ENCODE measurements at regions not wholly inside any gene's neighbourhood (a gene's known extent, or its start where the extent isn't known, plus 50 kb on each side); places are given as distances from the start of the nearest gene placed in this dataset.

DNA sequence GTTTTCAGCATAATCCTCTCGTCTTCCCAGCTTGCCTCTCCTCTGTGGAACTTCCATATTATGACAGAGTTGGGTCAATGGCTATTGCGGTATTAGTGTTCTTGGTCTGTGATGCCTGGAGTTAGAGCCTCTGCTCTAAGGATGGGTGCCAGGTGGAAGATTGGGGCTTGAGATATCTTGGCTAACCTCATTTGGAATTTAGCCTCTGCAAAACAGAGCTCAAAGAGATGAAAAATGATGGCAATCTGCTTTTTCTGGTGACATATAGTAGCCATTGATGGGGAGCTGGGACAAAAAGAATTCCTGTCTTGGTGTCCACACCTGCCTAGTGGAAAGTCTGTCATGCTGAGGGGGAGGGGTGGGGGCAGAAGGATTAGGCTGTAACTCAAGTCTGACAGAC is 152.1 kb downstream of the RPL10L start:
- ChIA-PET CTCF (no interaction called here), POLR2A (no interaction called here)
- Histone ChIP-seq H3K27me3 (ENCODE audit: control insufficient read depth, insufficient read depth, low read length) (no peaks in the 10 kb centered on the region), H3K9me3 (ENCODE audit: control insufficient read depth, insufficient read depth, low read length) (peaks cover 9% of the 10 kb centered on the region; the same call in 1 of the 2 replicates), H3K4me3 (ENCODE audit: low read depth, low read length) (no peak overlapping the region), H3K27ac (ENCODE audit: low read depth, low read length) (no peak overlapping the region)
- TF ChIP-seq, protein P1, sequence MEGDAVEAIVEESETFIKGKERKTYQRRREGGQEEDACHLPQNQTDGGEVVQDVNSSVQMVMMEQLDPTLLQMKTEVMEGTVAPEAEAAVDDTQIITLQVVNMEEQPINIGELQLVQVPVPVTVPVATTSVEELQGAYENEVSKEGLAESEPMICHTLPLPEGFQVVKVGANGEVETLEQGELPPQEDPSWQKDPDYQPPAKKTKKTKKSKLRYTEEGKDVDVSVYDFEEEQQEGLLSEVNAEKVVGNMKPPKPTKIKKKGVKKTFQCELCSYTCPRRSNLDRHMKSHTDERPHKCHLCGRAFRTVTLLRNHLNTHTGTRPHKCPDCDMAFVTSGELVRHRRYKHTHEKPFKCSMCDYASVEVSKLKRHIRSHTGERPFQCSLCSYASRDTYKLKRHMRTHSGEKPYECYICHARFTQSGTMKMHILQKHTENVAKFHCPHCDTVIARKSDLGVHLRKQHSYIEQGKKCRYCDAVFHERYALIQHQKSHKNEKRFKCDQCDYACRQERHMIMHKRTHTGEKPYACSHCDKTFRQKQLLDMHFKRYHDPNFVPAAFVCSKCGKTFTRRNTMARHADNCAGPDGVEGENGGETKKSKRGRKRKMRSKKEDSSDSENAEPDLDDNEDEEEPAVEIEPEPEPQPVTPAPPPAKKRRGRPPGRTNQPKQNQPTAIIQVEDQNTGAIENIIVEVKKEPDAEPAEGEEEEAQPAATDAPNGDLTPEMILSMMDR (IDR thresholded peaks at IDR 0.05; ENCODE audit: low read depth, low read length) = no peak
- no peak for DNase-seq (ENCODE audit: low read depth, low spot score)

DNA sequence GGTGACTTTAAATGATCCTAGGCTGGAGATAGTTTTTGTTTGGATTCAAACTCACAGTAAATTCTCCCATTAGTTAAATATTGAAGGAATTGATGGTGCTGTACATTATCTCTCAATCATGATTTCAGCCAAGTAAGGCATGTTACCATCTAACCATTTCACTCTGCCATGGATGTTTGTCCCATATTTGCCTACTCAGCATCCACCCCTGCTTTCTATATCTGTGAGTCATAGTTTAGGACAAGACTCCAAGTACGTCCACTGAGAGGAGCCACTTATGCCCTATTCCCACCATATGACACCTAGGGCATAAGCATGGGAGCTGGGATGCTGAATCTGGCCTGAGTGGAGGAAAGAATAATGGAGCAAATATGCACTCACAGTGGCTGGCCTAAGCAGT is 155.2 kb downstream of the RPL10L start:
- CTCF ChIA-PET = no interaction called here

GRCh38 chr14:46490238-46490685 is 161.3 kb downstream of the RPL10L start:
- Histone ChIP-seq H3K27me3 (ENCODE audit: control insufficient read depth, insufficient read depth, low read length) (no peaks in the 10 kb centered on the region), H3K4me3 (ENCODE audit: low read depth, low read length) (no peak overlapping the region), H3K27ac (ENCODE audit: low read depth, low read length) (no peak overlapping the region), H3K9me3 (ENCODE audit: control insufficient read depth, insufficient read depth, low read length) (peaks cover 5% of the 10 kb centered on the region; the same call in 1 of the 2 replicates)
- CTCF ChIA-PET = no interaction called here
- TF ChIP-seq, protein P1 (IDR thresholded peaks at IDR 0.05; ENCODE audit: low read depth, low read length) = no peak
- POLR2A ChIA-PET = no interaction called here
- DNase-seq (ENCODE audit: low read depth, low spot score) = no peak

More for the DNA sequence above, 155.2 kb downstream of the RPL10L start:
- Histone ChIP-seq H3K27me3 (ENCODE audit: control insufficient read depth, insufficient read depth, low read length) (no peaks in the 10 kb centered on the region), H3K27ac (ENCODE audit: low read depth, low read length) (no peak overlapping the region), H3K9me3 (ENCODE audit: control insufficient read depth, insufficient read depth, low read length) (peaks cover 6% of the 10 kb centered on the region; the same call in 1 of the 2 replicates), H3K4me3 (ENCODE audit: low read depth, low read length) (no peak overlapping the region)
- no peak for DNase-seq (ENCODE audit: low read depth, low spot score)
- TF ChIP-seq, protein P1 (IDR thresholded peaks at IDR 0.05; ENCODE audit: low read depth, low read length) = no peak
- POLR2A ChIA-PET = no interaction called here

- Histone ChIP-seq H3K27me3 (ENCODE audit: control insufficient read depth, insufficient read depth, low read length) (no peaks in the 10 kb centered on the region), H3K9me3 (ENCODE audit: control insufficient read depth, insufficient read depth, low read length) (peaks cover 5% of the 10 kb centered on the region; the same call in 1 of the 2 replicates), H3K4me3 (ENCODE audit: low read depth, low read length) (no peak overlapping the region), H3K27ac (ENCODE audit: low read depth, low read length) (no peak overlapping the region)
- TF ChIP-seq, protein P1 (IDR thresholded peaks at IDR 0.05; ENCODE audit: low read depth, low read length) = no peak
- DNase-seq (ENCODE audit: low read depth, low spot score) = no peak
- POLR2A ChIA-PET = no interaction called here
- CTCF ChIA-PET = no interaction called here
Measured at GRCh38 chr14:46488374-46488773, 163.2 kb downstream of the RPL10L start.

DNA sequence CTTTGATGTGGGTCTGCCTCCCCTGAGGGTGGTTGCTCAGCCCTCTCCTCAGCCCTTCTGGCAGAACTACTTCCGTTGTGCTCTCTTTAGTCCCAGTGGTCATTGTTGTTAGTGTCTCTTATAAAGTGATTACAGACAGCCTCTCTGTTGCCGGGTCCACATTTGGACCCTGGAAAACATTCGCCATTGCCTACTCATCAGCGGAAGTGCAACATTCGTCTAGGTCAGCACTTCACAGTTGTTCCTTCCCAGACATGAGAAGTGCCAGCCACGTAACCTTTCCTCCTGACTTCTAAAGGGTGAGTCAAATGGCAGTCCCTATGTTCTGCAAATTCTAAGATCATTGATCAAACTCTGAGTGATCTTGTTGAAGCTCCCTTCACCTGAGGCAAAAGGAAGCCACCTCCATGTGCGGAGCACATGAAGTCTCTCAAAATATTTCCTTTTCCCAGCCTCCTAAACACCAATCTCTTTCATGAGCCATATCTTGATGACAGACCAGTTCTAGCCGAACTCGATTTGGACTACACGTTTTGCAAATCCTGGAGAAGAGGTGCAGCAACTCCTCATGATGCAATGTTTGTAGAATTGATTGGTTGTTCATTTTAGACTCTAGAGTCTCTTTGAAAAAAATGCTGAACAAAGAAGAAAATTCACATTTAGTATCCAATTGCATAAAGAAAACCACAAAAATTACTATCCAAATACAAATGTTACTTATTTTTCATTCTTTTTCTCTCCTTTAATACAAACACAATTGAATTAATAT is 163.8 kb downstream of the RPL10L start:
- POLR2A ChIA-PET = no interaction called here

More for the DNA sequence above, 163.8 kb downstream of the RPL10L start:
- no peaks in the 10 kb centered on the region for H3K27me3 ChIP-seq (ENCODE audit: control insufficient read depth, insufficient read depth, low read length)
- no peak overlapping the region for H3K27ac ChIP-seq (ENCODE audit: low read depth, low read length)
- H3K4me3 ChIP-seq (ENCODE audit: low read depth, low read length) = no peak overlapping the region
- H3K9me3 ChIP-seq (ENCODE audit: control insufficient read depth, insufficient read depth, low read length) = peaks cover 5% of the 10 kb centered on the region; the same call in 1 of the 2 replicates
- DNase-seq (ENCODE audit: low read depth, low spot score) = no peak
- CTCF ChIA-PET = no interaction called here
- TF ChIP-seq, protein P1 (IDR thresholded peaks at IDR 0.05; ENCODE audit: low read depth, low read length) = no peak

Measured in AG04450 (cell line).